ENCODE measurements at regions not wholly inside any gene's neighbourhood (a gene's known extent, or its start where the extent isn't known, plus 50 kb on each side); places are given as distances from the start of the nearest gene placed in this dataset.
"Not testable (repeated sequence)": the region's sequence is repeated elsewhere in the genome, so short reads cannot be mapped to it uniquely, and the experiment has no call there.

- not testable (repeated sequence) for DNase-seq
These were observed 159.9 kb downstream of the POTEH start for GRCh38 chr22:15849772-15850171.

- DNase-seq, result not testable (repeated sequence)
These were observed 164.0 kb downstream of the POTEH start for GRCh38 chr22:15853716-15854373.

DNA sequence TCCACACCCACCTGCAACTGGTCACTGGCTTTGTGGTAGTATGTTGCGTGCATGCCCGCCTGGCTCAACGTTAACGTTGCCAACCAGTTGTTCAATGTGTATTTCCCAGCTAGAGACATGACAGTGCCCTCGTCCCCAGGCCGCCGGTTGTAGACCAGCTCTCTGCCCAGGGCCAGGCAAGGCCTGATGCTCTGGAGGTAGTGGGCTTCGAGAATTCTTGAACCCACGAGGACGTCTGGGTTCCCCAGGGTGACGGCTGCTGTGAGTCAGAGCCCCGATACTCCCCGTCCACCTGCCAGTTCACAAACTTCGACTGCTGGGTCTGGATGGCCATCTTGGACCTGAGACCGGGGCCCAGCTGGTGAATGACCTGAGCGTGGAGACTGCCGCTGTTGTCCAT lies 164.6 kb downstream of the POTEH start:
- DNase-seq, result not testable (repeated sequence)

DNA sequence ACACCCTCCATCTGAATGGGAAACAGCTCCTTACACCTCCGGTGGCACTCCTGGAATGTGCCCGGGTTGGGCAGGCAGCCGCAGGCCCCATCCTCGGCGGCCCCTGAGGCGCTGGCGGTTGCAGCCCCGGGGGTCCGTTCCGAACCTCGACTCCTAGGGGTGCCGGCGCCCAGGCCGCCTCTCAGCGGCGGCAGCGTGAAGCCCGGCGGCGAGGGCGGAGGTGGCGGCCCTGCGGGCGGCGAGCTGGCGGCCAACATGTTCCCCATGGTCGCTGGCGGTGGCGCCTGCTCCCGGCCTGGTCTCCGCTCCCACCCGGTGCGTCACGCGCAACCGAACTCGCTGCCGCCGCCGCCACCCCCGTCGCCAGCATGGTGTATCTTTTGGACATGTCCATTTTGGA lies 165.2 kb downstream of the POTEH start:
- not testable (repeated sequence) for DNase-seq

DNA sequence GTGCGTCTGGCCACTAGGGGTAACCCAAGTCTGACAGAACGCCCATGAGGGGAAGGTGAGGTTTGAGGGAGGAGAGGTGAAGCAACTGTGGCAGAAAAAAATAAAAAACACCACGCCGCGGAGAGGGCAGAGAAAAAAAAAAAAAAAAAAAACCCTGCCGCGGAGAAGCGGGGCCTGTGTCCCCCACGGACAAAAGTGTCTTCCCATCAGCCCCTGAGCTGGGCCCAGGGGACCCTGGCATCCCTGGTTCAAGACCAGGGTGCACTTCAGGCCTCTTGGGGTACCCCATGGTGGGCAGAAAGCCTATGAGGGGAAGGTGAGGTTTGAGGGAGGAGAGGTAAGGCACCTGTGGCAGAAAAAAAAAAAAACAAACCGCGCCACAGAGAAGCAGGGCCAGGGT lies 191.1 kb downstream of the POTEH start:
- DNase-seq, result not testable (repeated sequence)

GRCh38 chr22:15904326-15904725 lies 214.5 kb downstream of the POTEH start:
- DNase-seq, result not testable (repeated sequence)

- DNase-seq, result not testable (repeated sequence)
These were observed 221.9 kb downstream of the POTEH start for GRCh38 chr22:15911704-15912103.

GRCh38 chr22:15919120-15919519 lies 229.3 kb downstream of the POTEH start:
- DNase-seq, result not testable (repeated sequence)

DNA sequence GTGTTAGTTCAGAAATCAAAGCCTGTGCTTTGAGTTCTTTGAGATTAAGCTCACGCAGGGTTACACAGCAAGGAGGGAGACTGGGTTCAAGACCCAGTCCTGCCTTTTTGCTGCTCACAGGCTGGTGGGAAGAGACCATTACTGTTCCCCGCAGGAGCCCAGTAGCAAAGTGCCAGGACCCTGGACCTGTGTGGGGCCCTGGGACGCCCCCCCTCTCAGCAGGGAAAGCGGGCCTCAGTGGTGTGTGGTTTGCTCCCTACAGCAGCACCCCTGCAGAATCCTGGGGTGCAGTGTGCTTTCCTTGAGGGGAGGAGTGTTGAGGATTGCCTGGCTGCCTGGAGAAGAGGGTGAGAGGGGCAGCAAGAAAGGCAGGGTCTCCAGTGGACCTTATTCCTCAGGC lies 231.1 kb downstream of the POTEH start:
- DNase-seq, result not testable (repeated sequence)

GRCh38 chr22:15922132-15922531 lies 232.3 kb downstream of the POTEH start:
- not testable (repeated sequence) for DNase-seq

- not testable (repeated sequence) for DNase-seq
These were observed 232.8 kb downstream of the POTEH start for GRCh38 chr22:15922666-15923065.

DNA sequence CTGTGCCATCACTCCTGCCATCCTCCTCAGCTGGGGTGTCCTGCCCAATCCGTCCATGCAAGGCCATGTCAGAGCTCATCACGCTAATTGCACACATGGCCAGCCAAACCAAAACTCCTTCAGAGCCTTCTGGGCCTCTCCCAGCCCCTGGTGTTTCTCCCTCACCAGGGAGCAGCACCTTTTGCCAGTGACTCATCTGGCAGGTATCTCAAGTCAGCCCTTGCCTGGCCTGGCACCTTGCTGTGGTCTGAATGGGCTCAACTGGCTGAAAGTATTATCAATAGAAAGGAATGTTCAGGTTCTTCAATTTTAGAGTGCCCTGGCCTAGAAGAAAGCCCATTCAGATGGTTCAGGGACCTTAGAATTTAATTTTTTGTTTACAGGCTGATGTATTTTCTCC lies 235.0 kb downstream of the POTEH start:
- not testable (repeated sequence) for DNase-seq

DNA sequence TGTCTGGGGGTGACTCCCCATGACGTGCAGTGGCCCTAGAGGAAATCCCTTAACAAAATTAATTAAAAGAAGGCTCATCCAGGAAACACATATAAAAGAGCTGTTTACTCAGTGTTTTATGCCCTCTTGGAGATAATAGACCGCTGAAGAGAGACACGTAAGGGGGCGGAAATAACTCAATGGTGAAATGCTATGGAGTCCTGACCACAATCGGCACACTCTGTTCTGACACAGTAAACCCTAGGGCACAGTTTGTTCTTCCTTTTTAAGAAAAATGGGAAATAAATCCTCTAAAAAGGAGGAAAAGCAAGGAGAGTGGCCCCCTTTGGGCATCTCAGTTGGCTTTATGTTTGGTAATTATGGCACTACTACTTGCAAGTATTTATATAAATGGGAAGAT lies 237.3 kb downstream of the POTEH start:
- not testable (repeated sequence) for DNase-seq

Measured in stimulated activated CD4-positive, alpha-beta T cell treated with anti-CD3 and anti-CD28 coated beads, Interleukin-2, amount 100 ng/mL, for 48 hours (primary cell).